ENCODE measurements at regions not wholly inside any gene's neighbourhood (a gene's known extent, or its start where the extent isn't known, plus 50 kb on each side); places are given as distances from the start of the nearest gene placed in this dataset.

- TF ChIP-seq, protein P1, sequence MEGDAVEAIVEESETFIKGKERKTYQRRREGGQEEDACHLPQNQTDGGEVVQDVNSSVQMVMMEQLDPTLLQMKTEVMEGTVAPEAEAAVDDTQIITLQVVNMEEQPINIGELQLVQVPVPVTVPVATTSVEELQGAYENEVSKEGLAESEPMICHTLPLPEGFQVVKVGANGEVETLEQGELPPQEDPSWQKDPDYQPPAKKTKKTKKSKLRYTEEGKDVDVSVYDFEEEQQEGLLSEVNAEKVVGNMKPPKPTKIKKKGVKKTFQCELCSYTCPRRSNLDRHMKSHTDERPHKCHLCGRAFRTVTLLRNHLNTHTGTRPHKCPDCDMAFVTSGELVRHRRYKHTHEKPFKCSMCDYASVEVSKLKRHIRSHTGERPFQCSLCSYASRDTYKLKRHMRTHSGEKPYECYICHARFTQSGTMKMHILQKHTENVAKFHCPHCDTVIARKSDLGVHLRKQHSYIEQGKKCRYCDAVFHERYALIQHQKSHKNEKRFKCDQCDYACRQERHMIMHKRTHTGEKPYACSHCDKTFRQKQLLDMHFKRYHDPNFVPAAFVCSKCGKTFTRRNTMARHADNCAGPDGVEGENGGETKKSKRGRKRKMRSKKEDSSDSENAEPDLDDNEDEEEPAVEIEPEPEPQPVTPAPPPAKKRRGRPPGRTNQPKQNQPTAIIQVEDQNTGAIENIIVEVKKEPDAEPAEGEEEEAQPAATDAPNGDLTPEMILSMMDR (IDR thresholded peaks at IDR 0.05): no peak
- TF ChIP-seq POLR2AphosphoS5 (IDR thresholded peaks at IDR 0.05; ENCODE audit: low read depth, low read length): no peak
- no peak for TF ChIP-seq MAX (IDR thresholded peaks at IDR 0.05; ENCODE audit: low read depth)
- no peak for TF ChIP-seq EZH2phosphoT487 (IDR thresholded peaks at IDR 0.05; ENCODE audit: borderline replicate concordance, low read depth)
- TF ChIP-seq REST (IDR thresholded peaks at IDR 0.05; ENCODE audit: low read depth, low read length): no peak
- TF ChIP-seq TAF1 (IDR thresholded peaks at IDR 0.05; ENCODE audit: borderline replicate concordance, low read depth, low read length): no peak
- TF ChIP-seq, protein P2, sequence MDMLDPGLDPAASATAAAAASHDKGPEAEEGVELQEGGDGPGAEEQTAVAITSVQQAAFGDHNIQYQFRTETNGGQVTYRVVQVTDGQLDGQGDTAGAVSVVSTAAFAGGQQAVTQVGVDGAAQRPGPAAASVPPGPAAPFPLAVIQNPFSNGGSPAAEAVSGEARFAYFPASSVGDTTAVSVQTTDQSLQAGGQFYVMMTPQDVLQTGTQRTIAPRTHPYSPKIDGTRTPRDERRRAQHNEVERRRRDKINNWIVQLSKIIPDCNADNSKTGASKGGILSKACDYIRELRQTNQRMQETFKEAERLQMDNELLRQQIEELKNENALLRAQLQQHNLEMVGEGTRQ (IDR thresholded peaks at IDR 0.05; ENCODE audit: borderline replicate concordance, low read depth, low read length): no peak
- no peak for TF ChIP-seq CHD2 (IDR thresholded peaks at IDR 0.05; ENCODE audit: low read length, partially characterized antibody)
- TF ChIP-seq EP300 (IDR thresholded peaks at IDR 0.05; ENCODE audit: borderline replicate concordance in 1 of 2, low read depth in 1 of 2, low read length in 1 of 2): no peak
- no peak for TF ChIP-seq MEF2A (IDR thresholded peaks at IDR 0.05; ENCODE audit: borderline replicate concordance, low read depth)
Observed at GRCh38 chr3:161695811-161696210, 199.2 kb downstream of the OTOL1 start.
